SH-SY5Y (cell line): ENCODE measurements at regions not wholly inside any gene's neighbourhood (a gene's known extent, or its start where the extent isn't known, plus 50 kb on each side); places are given as distances from the start of the nearest gene placed in this dataset.

Source experiments
- GATA2 ChIP-seq: IDR thresholded peaks from 2 replicates; pipeline ENCODE4 v1.6.1; 2011; ENCODE audit warnings: mild to moderate bottlenecking, low read depth, low read length
- GATA3 ChIP-seq: IDR thresholded peaks from 2 replicates; pipeline ENCODE4 v1.6.1; 2011; ENCODE audit warnings: low read depth, mild to moderate bottlenecking, low read length, moderate library complexity

DNA sequence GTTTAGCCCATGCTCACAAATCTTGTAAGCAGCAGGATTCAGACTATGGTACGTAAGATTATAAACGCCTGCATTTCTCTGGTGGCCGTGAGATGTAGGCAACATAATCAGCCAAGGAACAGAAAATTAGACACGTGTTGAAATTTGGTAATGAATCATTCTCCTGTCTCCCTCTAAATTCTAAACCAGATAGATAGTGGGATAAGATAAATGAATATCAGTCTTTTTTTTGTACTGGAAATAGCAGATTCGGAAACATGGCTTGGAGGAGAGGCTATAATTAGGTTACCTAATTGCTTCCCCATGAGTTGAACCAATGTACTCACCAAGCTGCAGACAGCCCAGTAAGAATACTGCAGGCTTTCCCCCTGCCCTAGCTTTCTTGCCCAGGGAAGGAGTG is 172.3 kb downstream of the TGFB2 start:
- peak; percentile 98 for TF ChIP-seq GATA3
- TF ChIP-seq GATA2 = peak; percentile 92

DNA sequence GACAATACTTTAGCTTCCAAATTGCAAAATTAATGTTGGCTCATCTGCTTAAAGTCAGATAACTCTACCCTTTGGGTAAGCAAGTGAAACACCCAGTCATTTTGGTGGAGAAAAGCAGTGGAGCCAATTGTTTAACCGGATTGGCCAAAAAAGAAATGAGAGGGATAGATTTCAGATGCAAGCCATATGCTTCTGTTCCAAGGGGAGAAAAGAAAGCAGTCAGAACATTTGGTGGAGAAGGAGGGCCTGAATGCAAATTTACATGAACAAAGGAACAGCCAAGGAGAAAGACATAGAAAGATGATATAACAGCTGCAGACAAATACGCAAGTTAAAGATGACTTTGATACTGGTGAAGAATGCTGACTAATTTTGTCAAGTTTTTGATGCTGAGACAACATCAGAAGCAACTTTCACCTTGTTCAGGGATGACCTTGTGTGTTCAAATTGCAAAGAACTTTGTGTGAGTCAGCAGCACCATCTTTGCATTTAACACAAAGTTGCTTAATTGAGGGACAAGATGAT is 173.1 kb downstream of the TGFB2 start:
- TF ChIP-seq GATA3 (no peak), GATA2 (no peak)

DNA sequence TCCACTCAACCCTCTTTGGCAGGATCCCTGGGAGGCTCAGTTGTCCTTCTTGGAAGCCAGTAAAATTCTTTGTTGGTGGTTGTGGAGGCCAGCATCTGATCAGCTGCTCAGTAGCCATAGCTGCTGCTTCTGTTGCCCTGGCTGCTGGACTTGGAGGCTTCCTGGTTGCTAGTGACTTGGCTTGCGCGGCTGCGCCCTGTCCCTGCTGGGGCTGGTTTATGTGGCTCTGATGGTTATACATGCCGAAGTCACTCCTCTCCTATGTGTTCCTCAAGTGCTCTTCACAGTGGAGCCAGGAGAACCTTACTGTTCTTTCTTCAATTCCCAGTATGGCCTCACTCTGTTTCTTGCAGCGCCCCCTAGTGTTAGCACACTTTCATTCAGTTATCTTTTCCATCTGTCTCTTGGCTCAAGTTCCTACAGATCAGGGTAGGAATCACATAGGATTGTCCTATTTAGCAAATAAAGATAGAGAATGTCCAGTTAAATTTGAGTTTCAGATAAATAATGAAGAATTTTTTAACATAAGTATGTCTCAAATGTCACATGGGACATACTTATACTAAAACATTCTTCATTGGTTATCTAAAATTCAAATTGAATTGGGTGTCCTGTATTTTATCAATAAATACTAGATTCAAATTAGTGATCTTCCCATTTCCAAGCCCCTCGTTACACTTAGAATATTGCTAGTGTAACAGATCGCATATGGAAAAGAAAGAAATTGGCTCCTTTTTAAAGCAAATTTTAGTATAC is 176.5 kb downstream of the TGFB2 start:
- TF ChIP-seq GATA3 (peak; percentile 31; the same call in 1 of the 2 replicates), GATA2 (no peak)

DNA sequence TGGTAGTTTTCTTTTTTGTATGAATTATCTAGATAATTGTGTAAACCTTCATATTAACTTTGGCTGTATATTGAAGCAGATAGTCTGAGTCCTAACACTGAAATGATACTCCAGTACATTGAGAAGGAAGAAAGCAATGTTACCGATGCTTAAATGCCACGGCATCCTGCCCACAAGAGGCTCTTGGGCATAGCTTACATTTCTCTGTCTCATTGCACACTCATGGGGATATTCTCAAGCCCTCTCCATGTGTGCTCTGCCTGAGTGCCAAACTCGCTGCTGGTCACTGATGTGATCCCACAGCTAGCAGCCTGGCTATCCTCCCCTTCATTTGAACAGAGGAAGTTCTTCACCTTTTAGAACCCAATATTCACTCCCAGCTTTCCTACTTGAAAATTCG is 179.4 kb downstream of the TGFB2 start:
- no peak for TF ChIP-seq GATA2
- no peak for TF ChIP-seq GATA3

DNA sequence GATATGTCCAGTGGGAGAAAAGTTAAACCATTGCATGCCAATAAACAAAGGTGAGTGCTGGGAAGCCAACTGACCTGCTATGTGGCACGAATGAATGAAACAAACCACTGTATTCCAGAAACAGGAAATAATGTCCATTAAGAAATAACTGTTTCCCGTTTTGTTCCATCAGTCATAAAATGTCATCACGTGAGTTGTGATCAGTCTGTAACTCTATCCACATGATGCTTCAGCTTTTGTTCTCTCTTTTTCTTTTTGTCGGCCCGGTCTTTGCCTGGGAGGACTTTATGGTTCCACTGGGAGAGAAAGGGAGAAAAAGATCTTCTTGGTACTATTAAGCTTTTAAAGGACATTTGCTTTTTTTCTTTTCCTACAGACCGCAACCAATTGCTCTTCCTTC is 179.9 kb downstream of the TGFB2 start:
- TF ChIP-seq GATA3 (no peak), GATA2 (no peak)

DNA sequence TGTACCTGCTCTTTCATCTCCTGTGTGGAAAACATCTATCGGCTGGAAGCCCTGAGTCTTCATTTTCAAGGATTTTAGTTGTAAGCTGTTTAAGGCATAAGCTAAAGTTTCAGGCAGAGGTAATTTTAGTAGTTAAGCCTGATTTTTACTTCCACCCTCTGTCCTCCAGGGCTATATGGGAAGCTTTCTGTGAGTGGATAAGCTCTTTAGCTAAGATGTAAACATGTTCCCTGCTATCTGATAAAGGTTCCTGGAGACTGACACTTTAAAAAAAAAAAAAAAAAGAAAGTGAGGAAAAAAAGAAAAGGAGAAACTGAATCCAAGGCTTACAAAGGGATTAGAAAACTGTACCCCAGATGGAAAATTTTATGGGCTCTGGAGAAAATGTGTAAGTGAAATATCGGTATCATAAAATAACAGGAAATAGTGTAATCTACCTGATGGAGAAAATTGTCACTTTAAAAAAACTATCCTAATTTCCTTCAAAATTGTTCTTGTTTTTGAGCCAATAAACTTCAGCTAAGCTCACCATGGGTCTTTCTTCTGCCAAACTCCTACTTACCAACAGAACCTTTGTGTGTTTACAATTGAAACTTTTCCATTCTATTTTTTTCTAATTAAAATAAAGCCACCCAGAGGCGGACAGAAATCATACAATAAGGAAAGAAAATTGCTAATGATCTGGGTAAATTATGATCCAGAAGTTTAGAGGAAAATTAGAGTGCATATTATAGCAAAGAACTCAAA is 180.5 kb downstream of the TGFB2 start:
- TF ChIP-seq GATA3 (no peak), GATA2 (no peak)

DNA sequence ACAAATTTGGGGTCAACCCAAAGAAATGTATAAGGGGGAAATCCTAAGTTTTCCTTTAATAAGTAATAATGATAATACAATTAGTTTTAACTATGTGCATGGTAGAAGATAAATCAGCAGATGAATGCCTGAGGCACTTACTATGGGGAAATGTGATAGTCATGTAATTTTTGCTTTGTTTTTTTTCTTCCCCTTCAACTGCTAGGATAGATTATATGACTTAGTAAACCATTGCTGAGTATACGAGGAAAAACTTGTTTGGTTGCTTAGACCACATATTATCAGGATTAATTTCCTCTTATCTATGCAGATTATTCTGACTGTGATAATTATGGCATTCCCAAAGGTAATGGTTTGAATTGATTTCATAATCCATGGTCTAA is 181.1 kb downstream of the TGFB2 start:
- no peak for TF ChIP-seq GATA3

DNA sequence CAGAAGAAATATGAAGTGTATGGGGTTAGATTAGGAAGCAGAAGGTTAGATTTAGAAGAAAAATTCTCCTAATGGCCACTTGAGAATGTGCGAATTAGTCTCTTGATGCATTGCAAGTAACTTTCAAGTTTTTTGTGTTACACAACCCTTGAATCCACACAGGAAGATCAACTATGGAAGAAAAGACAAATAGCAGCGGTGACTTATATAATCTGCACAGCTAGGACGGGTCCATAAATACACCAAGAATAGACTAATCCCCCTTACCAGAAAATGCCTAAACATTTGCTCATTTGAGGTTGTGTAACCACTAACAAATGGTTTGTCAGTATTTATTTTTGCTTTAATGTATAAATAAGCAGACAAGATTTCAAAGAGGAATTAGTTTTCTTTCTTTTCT is 182.6 kb downstream of the TGFB2 start:
- TF ChIP-seq GATA2 (no peak), GATA3 (no peak)

DNA sequence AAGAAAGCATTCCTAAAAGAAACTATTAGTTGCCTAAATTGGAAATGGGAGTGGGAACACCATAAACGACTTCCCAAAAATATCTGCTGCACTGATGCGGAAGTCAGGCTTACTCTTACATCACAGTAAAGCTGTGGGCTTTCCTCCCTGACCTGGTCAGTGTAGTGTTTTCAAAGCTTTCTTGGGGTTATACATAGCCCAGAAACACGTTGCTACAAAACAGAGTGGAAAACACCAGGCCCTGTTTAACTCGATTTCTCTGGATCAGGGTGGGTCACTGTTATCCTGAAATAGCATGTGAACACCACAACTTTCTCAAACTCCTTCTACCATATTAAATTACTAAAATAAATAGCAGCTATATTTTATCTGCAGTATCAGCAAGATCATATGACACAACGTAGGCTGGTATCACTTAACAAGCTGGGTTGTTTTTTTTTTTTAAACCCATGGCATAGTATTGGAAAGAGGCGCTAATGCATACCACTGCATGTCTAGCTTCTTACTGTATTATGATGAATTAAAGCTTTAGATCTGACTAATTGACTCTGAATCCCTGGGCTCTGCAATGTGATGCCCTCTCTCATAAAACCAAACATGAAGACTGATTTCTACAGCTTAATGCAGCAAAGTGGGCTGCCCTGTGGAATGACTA is 184.6 kb downstream of the TGFB2 start:
- TF ChIP-seq GATA2 (no peak), GATA3 (no peak)

DNA sequence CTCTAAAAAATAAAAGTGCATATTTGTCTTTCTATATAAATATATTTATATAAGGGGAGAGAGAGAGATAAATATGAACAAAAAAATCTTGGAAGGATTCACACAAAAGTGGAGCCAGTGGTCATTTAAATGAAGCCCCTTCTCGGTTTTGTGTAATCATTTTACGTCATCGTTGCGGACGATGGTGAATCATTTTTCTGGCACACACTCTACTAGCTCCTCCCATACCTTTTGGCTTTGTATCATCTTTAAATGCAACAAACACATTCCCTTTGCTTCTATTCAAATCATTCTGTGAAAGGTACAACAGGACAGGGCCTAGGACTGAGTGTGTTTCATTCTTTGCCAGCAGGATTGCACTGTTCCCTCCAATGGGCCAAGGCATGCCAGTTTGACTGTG is 186.8 kb downstream of the TGFB2 start:
- TF ChIP-seq GATA3 (no peak), GATA2 (no peak)

DNA sequence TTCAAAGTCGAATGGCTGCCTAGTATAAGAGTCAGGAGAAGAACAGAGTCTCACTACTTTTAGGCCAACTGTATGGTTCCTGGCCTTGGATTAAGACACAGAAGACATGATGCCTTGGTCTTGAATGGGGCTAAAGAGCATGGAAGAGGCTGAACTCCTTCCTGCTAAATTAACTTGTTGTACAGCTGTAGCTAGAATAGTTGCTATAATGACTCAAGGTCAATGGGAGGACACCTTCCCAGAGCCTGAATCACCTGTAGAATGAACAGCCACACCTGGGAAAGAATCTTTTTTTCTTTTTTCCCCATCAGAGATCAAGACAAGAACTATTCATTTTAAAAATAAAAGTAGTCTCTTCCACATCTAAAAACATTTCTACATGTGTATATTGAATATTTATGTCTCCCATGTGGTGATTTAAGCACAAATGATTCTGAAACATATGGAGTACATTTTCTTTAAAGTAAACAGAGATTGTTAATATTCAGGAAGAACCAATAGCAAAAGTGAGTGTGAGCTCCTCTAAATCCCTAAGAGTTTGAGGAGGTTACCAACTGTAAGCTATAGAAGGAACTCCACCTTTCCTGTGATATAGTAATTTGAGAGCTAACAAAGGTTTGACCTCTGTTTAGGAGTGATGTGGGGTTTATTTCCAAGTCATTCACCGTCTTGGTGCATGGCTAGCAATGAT is 191.3 kb downstream of the TGFB2 start:
- TF ChIP-seq GATA3 (no peak), GATA2 (no peak)

DNA sequence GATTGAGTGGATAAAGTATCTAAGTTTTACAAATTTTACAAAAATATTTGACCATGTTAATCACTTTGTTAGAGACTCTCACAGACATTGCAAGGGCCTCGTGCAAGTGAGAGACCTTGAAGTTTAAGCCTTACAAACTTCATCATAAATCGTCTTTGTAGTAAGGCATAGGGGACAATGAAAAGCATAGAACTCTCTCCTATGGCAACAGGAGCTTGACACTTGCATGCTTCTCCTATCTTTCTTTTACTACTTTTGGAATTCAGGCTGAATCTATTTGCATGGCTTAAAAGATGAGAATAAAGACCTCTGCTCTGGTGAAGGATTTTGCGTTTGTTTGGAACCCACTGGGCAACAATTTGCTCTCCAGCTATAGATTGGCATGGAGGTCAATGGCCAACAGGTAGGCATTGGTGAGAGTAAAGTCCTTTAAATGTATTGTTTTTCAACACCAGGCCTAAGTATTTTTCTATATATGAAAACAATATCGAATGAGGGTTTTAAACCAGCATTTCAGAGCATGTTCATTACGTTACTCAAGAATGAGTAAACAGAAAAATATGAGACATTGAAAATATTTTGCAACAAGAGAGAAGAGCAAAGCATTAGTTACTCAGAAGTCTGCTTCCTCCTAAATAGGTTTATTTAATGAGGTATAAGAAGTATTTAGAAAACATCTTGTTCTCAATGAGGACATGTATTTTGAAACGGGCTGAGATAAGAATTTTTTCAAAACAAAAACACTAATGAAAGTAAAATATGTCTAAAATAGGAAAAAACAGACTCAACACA is 192.2 kb downstream of the TGFB2 start:
- TF ChIP-seq GATA2 = no peak
- no peak for TF ChIP-seq GATA3

DNA sequence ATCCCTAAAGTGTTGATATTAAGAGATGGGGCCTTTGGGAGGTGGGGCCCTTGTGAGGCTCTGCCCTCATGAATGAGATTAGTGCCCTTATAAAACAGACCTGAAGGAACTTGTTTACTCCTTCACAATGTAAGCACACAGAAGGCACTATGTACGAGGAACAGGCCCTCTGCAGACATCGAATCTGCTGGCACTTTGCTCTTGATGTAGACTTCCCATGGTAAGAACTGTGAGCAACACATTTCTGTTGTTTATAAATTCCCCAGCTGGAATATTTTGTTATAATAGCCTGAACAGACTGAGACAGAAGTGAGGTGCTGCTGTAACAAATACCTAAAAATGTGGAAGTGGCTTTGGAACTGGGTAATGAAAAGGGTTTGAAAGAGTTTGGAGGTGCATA is 193.2 kb downstream of the TGFB2 start:
- no peak for TF ChIP-seq GATA3
- no peak for TF ChIP-seq GATA2
